ENCODE measurements at regions not wholly inside any gene's neighbourhood (a gene's known extent, or its start where the extent isn't known, plus 50 kb on each side); places are given as distances from the start of the nearest gene placed in this dataset.

DNA sequence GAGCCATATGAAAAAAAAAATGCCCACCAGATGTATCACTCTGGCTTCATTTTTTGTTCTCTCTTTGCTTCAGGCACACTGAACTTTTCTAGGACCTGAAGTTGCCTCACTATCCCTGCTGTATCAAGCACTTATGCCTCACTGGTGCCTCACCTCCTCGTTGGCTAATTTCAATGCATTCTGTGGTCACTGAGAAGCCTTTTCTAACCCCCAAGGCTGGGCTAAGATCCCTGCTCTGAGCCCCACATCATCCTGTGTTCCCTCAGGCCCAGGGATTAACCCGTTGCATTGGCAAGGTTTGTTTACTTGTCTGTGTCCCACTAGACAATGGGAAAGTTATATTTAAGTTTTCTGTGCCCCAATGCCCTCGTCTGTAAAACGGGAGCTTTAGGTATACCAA lies 362.7 kb downstream of the OSTF1 start:
- H3K9me3 ChIP-seq (ENCODE audit: control insufficient read depth in 4 of 4, low read length in 3 of 4): no peaks in the 10 kb centered on the region
- 60% methylated on average over 4 of the region's 4 CpGs for WGBS
- H3K4me3 ChIP-seq (ENCODE audit: low read depth in 1 of 3, low read length in 3 of 3): no peak overlapping the region
- H3K27ac ChIP-seq (ENCODE audit: low read depth in 1 of 2, low read length in 2 of 2): no peak overlapping the region
- no peak for TF ChIP-seq YY1 (IDR thresholded peaks at IDR 0.05)
- TF ChIP-seq FOXA2 (IDR thresholded peaks at IDR 0.05): no peak
- no peak for TF ChIP-seq EGR1 (IDR thresholded peaks at IDR 0.05; ENCODE audit: low read depth in 2 of 2)
- no peak for TF ChIP-seq FOXA1 (IDR thresholded peaks at IDR 0.05)
- no peak for TF ChIP-seq HNF4G (IDR thresholded peaks at IDR 0.05)
- TF ChIP-seq, protein P1, sequence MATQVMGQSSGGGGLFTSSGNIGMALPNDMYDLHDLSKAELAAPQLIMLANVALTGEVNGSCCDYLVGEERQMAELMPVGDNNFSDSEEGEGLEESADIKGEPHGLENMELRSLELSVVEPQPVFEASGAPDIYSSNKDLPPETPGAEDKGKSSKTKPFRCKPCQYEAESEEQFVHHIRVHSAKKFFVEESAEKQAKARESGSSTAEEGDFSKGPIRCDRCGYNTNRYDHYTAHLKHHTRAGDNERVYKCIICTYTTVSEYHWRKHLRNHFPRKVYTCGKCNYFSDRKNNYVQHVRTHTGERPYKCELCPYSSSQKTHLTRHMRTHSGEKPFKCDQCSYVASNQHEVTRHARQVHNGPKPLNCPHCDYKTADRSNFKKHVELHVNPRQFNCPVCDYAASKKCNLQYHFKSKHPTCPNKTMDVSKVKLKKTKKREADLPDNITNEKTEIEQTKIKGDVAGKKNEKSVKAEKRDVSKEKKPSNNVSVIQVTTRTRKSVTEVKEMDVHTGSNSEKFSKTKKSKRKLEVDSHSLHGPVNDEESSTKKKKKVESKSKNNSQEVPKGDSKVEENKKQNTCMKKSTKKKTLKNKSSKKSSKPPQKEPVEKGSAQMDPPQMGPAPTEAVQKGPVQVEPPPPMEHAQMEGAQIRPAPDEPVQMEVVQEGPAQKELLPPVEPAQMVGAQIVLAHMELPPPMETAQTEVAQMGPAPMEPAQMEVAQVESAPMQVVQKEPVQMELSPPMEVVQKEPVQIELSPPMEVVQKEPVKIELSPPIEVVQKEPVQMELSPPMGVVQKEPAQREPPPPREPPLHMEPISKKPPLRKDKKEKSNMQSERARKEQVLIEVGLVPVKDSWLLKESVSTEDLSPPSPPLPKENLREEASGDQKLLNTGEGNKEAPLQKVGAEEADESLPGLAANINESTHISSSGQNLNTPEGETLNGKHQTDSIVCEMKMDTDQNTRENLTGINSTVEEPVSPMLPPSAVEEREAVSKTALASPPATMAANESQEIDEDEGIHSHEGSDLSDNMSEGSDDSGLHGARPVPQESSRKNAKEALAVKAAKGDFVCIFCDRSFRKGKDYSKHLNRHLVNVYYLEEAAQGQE (IDR thresholded peaks at IDR 0.05): no peak
- no peak for TF ChIP-seq TAF1 (conservative IDR thresholded peaks at IDR 0.05)
- no peak for TF ChIP-seq HNF4A (conservative IDR thresholded peaks at IDR 0.05)
- H3K4me1 ChIP-seq (ENCODE audit: control insufficient read depth in 4 of 4, insufficient read depth in 4 of 4, low read length in 3 of 4): no peaks in the 10 kb centered on the region
- DNase-seq (ENCODE audit: low spot score): no peak
- H3K36me3 ChIP-seq (ENCODE audit: control insufficient read depth in 4 of 4, insufficient read depth in 3 of 4, low read depth in 1 of 4, low read length in 3 of 4): no peaks in the 10 kb centered on the region
- H3K9ac ChIP-seq (ENCODE audit: low read depth in 1 of 2, low read length in 2 of 2): no peak overlapping the region
- no peaks in the 10 kb centered on the region for H3K27me3 ChIP-seq (ENCODE audit: control insufficient read depth in 4 of 4, insufficient read depth in 4 of 4, low read length in 3 of 4)

DNA sequence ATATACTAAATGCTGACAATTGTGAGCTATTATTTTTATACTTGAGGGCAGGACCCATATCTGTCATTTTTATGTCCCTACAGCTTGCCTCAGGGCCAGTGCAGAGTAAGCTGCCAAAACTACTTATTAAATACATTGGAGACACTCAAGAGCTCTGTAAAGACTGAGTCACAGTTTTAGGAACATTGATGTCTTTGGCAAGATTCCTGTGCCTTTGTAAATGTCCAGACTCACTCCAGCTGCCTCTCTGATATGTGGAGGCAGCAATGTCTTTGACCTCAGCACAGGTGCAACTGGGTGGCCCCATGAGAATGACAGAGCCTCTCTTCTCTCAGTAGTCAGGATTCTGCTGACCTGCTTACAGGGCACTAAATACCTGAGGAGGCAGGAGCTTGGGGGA lies 363.2 kb downstream of the OSTF1 start:
- no peak overlapping the region for H3K9ac ChIP-seq (ENCODE audit: low read depth in 1 of 2, low read length in 2 of 2)
- H3K4me1 ChIP-seq (ENCODE audit: control insufficient read depth in 4 of 4, insufficient read depth in 4 of 4, low read length in 3 of 4): no peaks in the 10 kb centered on the region
- H3K36me3 ChIP-seq (ENCODE audit: control insufficient read depth in 4 of 4, insufficient read depth in 3 of 4, low read depth in 1 of 4, low read length in 3 of 4): no peaks in the 10 kb centered on the region
- H3K27me3 ChIP-seq (ENCODE audit: control insufficient read depth in 4 of 4, insufficient read depth in 4 of 4, low read length in 3 of 4): no peaks in the 10 kb centered on the region
- no peaks in the 10 kb centered on the region for H3K9me3 ChIP-seq (ENCODE audit: control insufficient read depth in 4 of 4, low read length in 3 of 4)
- no peak for DNase-seq (ENCODE audit: low spot score)
- H3K27ac ChIP-seq (ENCODE audit: low read depth in 1 of 2, low read length in 2 of 2): no peak overlapping the region
- TF ChIP-seq, protein P2, sequence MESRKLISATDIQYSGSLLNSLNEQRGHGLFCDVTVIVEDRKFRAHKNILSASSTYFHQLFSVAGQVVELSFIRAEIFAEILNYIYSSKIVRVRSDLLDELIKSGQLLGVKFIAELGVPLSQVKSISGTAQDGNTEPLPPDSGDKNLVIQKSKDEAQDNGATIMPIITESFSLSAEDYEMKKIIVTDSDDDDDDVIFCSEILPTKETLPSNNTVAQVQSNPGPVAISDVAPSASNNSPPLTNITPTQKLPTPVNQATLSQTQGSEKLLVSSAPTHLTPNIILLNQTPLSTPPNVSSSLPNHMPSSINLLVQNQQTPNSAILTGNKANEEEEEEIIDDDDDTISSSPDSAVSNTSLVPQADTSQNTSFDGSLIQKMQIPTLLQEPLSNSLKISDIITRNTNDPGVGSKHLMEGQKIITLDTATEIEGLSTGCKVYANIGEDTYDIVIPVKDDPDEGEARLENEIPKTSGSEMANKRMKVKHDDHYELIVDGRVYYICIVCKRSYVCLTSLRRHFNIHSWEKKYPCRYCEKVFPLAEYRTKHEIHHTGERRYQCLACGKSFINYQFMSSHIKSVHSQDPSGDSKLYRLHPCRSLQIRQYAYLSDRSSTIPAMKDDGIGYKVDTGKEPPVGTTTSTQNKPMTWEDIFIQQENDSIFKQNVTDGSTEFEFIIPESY (IDR thresholded peaks at IDR 0.05): no peak
- TF ChIP-seq GABPA (IDR thresholded peaks at IDR 0.05 in 1 of 2, conservative IDR thresholded peaks at IDR 0.05 in 1 of 2) (no peak), TAF1 (conservative IDR thresholded peaks at IDR 0.05) (no peak), FOXA1 (IDR thresholded peaks at IDR 0.05) (no peak), RAD21 (IDR thresholded peaks at IDR 0.05) (no peak)
- TF ChIP-seq, protein P3, sequence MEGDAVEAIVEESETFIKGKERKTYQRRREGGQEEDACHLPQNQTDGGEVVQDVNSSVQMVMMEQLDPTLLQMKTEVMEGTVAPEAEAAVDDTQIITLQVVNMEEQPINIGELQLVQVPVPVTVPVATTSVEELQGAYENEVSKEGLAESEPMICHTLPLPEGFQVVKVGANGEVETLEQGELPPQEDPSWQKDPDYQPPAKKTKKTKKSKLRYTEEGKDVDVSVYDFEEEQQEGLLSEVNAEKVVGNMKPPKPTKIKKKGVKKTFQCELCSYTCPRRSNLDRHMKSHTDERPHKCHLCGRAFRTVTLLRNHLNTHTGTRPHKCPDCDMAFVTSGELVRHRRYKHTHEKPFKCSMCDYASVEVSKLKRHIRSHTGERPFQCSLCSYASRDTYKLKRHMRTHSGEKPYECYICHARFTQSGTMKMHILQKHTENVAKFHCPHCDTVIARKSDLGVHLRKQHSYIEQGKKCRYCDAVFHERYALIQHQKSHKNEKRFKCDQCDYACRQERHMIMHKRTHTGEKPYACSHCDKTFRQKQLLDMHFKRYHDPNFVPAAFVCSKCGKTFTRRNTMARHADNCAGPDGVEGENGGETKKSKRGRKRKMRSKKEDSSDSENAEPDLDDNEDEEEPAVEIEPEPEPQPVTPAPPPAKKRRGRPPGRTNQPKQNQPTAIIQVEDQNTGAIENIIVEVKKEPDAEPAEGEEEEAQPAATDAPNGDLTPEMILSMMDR (IDR thresholded peaks at IDR 0.05; ENCODE audit: low read depth, low read length, missing input control): no peak
- TF ChIP-seq, protein P4, sequence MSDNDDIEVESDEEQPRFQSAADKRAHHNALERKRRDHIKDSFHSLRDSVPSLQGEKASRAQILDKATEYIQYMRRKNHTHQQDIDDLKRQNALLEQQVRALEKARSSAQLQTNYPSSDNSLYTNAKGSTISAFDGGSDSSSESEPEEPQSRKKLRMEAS (IDR thresholded peaks at IDR 0.05): no peak
- H3K4me3 ChIP-seq (ENCODE audit: low read depth in 1 of 3, low read length in 3 of 3): no peak overlapping the region

All from liver (tissue), 8 donors.